Endothelial cell (in vitro differentiated cells): ENCODE measurements at regions not wholly inside any gene's neighbourhood (a gene's known extent, or its start where the extent isn't known, plus 50 kb on each side); places are given as distances from the start of the nearest gene placed in this dataset.

Source experiments
- DNase-seq: peaks from one replicate; pipeline ENCODE4 v3.0.0; 2021; ENCODE audit warnings: low spot score
- H3K27ac Mint-ChIP-seq: one replicate; pipeline ENCODE4 v1.8.0; 2021; ENCODE audit warnings: mixed read lengths, inconsistent platforms; ENCODE audit not compliant: unreplicated experiment
- H3K27me3 Mint-ChIP-seq: one replicate; pipeline ENCODE4 v1.8.0; 2021; ENCODE audit warnings: mild to moderate bottlenecking, moderate library complexity, mixed read lengths, inconsistent platforms; ENCODE audit not compliant: unreplicated experiment
- H3K36me3 Mint-ChIP-seq: one replicate; pipeline ENCODE4 v1.8.0; 2021; ENCODE audit warnings: mild to moderate bottlenecking, low read depth, mixed read lengths, inconsistent platforms; ENCODE audit not compliant: unreplicated experiment
- H3K4me1 Mint-ChIP-seq: one replicate; pipeline ENCODE4 v1.8.0; 2021; ENCODE audit warnings: mild to moderate bottlenecking, mixed read lengths, inconsistent platforms; ENCODE audit not compliant: unreplicated experiment
- H3K4me3 Mint-ChIP-seq: one replicate; pipeline ENCODE4 v1.8.0; 2021; ENCODE audit warnings: mild to moderate bottlenecking, mixed read lengths, inconsistent platforms; ENCODE audit not compliant: unreplicated experiment
- H3K9me3 Mint-ChIP-seq: one replicate; pipeline ENCODE4 v1.8.0; 2021; ENCODE audit warnings: mixed read lengths, inconsistent platforms; ENCODE audit not compliant: unreplicated experiment
- TF ChIP-seq, protein P1 (sequence below): fragments of 200-600 bp; sonication (generic); IDR thresholded peaks from one replicate; pipeline ENCODE4 v1.5.0; 2021; ENCODE audit warnings: antibody characterized with exemption; ENCODE audit not compliant: unreplicated experiment

DNA sequence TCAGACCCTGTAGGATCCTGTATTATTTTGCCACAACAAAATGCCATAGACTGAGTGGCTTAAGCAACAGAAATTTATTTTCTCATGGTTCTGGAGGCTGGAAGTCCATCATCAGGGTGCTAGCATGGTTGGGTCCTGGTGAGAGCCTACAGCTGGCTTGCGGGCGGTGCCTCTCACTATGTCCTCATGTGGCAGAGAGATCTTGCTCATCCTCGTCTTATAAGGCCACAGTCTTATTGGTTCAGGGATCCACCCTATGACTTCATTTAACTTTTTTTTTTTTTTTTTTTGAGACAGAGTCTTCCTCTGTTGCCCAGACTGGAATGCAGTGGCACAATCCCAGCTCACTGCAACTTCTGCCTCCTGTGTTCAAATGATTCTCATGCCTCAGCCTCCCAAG, 90.9 kb downstream of the LSM5 start:
- H3K36me3 Mint-ChIP-seq: no peaks in the 10 kb centered on the region
- H3K4me1 Mint-ChIP-seq: no peaks in the 10 kb centered on the region
- H3K27ac Mint-ChIP-seq: no peak overlapping the region
- TF ChIP-seq, protein P1, sequence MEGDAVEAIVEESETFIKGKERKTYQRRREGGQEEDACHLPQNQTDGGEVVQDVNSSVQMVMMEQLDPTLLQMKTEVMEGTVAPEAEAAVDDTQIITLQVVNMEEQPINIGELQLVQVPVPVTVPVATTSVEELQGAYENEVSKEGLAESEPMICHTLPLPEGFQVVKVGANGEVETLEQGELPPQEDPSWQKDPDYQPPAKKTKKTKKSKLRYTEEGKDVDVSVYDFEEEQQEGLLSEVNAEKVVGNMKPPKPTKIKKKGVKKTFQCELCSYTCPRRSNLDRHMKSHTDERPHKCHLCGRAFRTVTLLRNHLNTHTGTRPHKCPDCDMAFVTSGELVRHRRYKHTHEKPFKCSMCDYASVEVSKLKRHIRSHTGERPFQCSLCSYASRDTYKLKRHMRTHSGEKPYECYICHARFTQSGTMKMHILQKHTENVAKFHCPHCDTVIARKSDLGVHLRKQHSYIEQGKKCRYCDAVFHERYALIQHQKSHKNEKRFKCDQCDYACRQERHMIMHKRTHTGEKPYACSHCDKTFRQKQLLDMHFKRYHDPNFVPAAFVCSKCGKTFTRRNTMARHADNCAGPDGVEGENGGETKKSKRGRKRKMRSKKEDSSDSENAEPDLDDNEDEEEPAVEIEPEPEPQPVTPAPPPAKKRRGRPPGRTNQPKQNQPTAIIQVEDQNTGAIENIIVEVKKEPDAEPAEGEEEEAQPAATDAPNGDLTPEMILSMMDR: no peak
- no peaks in the 10 kb centered on the region for H3K9me3 Mint-ChIP-seq
- no peak overlapping the region for H3K4me3 Mint-ChIP-seq
- peaks cover 2% of the 10 kb centered on the region for H3K27me3 Mint-ChIP-seq
- no peak for DNase-seq

DNA sequence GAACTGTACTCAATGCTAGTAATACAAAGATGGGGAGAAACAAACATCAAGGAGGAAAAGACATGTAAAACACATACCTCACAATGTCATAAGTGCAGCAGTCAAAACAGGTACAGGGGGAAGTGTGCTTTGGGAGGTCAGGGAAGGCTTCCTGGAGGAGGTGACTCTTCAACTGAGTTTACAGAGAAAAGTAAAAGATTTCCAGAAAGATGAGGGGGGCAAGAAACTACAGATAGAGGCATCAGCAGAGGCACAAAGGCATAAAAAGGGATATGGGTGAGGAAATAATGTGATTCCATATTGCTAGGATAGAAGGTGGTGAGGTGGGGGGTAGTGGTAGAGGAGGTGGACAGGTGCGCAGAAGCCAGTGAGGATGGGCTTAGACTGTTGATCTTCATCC, 95.0 kb downstream of the LSM5 start:
- Mint-ChIP-seq H3K9me3 (no peaks in the 10 kb centered on the region), H3K4me1 (no peaks in the 10 kb centered on the region), H3K27me3 (peaks cover 2% of the 10 kb centered on the region), H3K36me3 (no peaks in the 10 kb centered on the region), H3K4me3 (no peak overlapping the region), H3K27ac (no peak overlapping the region)
- DNase-seq: no peak
- TF ChIP-seq, protein P1: no peak

DNA sequence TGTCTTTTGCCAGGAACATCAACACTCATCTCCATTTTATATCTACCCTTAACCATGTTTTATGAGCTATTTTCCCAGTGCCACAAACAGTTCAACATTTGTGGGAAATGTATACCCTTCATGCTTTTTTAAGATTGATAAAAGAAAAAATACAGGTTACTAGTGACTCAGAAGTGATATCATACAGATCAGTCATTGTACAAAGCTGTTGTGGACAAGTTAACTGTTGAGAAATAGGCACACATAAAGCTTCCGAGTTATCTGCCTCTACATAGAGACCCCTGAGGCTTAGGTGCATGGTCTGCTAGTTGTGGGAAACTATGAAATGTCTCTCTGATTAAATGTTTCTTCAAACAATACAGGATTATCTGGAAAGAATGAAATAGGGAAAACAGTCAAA, 96.3 kb downstream of the LSM5 start:
- H3K27me3 Mint-ChIP-seq: peaks cover 2% of the 10 kb centered on the region
- H3K36me3 Mint-ChIP-seq: no peaks in the 10 kb centered on the region
- H3K4me1 Mint-ChIP-seq: no peaks in the 10 kb centered on the region
- no peaks in the 10 kb centered on the region for H3K9me3 Mint-ChIP-seq
- no peak for DNase-seq
- no peak overlapping the region for H3K27ac Mint-ChIP-seq
- TF ChIP-seq, protein P1: no peak
- no peak overlapping the region for H3K4me3 Mint-ChIP-seq

DNA sequence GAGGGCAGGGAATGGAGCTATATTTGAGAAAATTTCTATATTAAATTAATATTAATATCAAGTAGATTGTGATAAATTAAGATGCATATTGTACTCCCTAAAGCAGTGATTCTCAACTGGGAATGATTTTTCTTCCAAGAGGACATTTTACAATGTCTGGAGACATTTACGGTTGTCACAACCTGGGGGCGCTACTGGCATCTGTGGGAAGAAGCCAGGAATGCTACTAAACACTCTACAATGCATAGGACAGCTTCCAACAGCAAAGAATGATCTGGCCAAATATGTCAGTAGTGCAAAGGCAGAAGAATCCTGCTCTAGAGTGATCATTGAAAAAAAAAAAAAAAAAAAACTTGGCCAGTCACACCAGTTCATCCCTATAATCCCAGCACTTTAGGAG, 100.0 kb downstream of the LSM5 start:
- Mint-ChIP-seq H3K27me3 (peaks cover 2% of the 10 kb centered on the region), H3K9me3 (no peaks in the 10 kb centered on the region), H3K27ac (no peak overlapping the region), H3K36me3 (no peaks in the 10 kb centered on the region), H3K4me3 (no peak overlapping the region), H3K4me1 (no peaks in the 10 kb centered on the region)
- TF ChIP-seq, protein P1: no peak
- DNase-seq: no peak

DNA sequence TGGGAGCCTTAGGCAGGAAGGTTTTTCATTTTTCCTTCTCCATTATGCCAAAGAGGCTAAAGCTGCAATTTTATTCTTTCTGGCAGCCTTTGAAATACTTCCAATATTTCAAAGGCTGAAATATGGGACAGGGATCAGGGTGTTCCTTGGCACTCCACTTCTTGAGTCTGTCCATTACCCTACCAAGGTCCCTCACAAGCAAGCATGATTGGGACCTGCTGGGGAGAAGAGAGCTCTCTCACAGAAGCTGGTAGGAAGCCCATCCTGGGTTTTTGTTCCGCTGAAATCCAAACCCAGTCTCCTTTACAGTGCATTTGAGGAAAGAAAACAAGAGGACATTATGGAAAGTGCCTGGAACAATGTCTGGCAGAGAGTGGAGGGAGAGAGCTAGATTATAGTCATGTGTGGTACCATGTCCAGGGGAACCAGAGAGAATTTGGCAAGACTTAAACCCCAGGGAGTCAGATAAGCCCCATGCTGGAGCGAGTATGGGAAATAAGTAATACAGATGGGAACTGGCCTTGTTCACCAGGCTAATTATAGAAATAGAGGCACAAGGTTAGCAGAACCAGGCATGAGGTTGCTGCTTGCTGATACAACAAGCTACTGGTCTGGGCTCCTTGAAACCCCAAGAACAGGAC, 104.7 kb downstream of the LSM5 start:
- no peak for DNase-seq
- Mint-ChIP-seq H3K27me3 (peaks cover 7% of the 10 kb centered on the region), H3K4me1 (no peaks in the 10 kb centered on the region), H3K27ac (no peak overlapping the region), H3K36me3 (no peaks in the 10 kb centered on the region), H3K4me3 (no peak overlapping the region), H3K9me3 (no peaks in the 10 kb centered on the region)
- TF ChIP-seq, protein P1: no peak
